Type B pancreatic cell (in vitro differentiated cells): ENCODE measurements at regions not wholly inside any gene's neighbourhood (a gene's known extent, or its start where the extent isn't known, plus 50 kb on each side); places are given as distances from the start of the nearest gene placed in this dataset.

ENCODE experiments used
- DNase-seq: peaks from one replicate; pipeline ENCODE4 v3.0.0; 2021; ENCODE audit warnings: mixed read lengths; ENCODE audit not compliant: unreplicated experiment; ENCODE audit errors: extremely low spot score
- H3K27ac Mint-ChIP-seq: 2 replicates; pipeline ENCODE4 v1.8.0; 2021; ENCODE audit warnings: mild to moderate bottlenecking, mixed read lengths
- H3K27me3 Mint-ChIP-seq: 2 replicates; pipeline ENCODE4 v1.8.0; 2021; ENCODE audit warnings: mixed read lengths
- H3K36me3 Mint-ChIP-seq: 2 replicates; pipeline ENCODE4 v1.8.0; 2021; ENCODE audit warnings: mixed read lengths
- H3K4me1 Mint-ChIP-seq: one replicate; pipeline ENCODE4 v1.8.0; 2021; ENCODE audit warnings: mixed read lengths; ENCODE audit not compliant: unreplicated experiment
- H3K4me3 Mint-ChIP-seq: 2 replicates; pipeline ENCODE4 v1.8.0; 2021; ENCODE audit warnings: mild to moderate bottlenecking, mixed read lengths
- H3K9me3 Mint-ChIP-seq: 2 replicates; pipeline ENCODE4 v1.8.0; 2021; ENCODE audit warnings: mixed read lengths
- CTCF ChIP-seq: fragments of 200-600 bp; sonication (generic); conservative IDR thresholded peaks from 2 replicates; pipeline ENCODE4 v1.5.0; 2021; ENCODE audit warnings: antibody characterized with exemption, mild to moderate bottlenecking

- no peak for TF ChIP-seq CTCF
- Mint-ChIP-seq H3K9me3 (no peaks in the 10 kb centered on the region), H3K4me1 (peaks cover 6% of the 10 kb centered on the region), H3K27ac (no peak overlapping the region), H3K4me3 (no peak overlapping the region), H3K36me3 (no peaks in the 10 kb centered on the region), H3K27me3 (peaks cover 6% of the 10 kb centered on the region)
- DNase-seq = no peak
These were observed 485.6 kb upstream of the TMEM132C start for GRCh38 chr12:127781336-127781735.

GRCh38 chr12:127785540-127785939, 481.4 kb upstream of the TMEM132C start:
- no peak for TF ChIP-seq CTCF
- H3K9me3 Mint-ChIP-seq = no peaks in the 10 kb centered on the region
- no peak overlapping the region for H3K27ac Mint-ChIP-seq
- H3K4me1 Mint-ChIP-seq = peaks cover 6% of the 10 kb centered on the region
- no peak overlapping the region for H3K4me3 Mint-ChIP-seq
- DNase-seq = no peak
- no peaks in the 10 kb centered on the region for H3K36me3 Mint-ChIP-seq
- H3K27me3 Mint-ChIP-seq = peaks cover 4% of the 10 kb centered on the region

- H3K4me3 Mint-ChIP-seq = no peak overlapping the region
- H3K27me3 Mint-ChIP-seq = peaks cover 4% of the 10 kb centered on the region
- no peak for TF ChIP-seq CTCF
- no peak overlapping the region for H3K27ac Mint-ChIP-seq
- peaks cover 6% of the 10 kb centered on the region for H3K4me1 Mint-ChIP-seq
- H3K36me3 Mint-ChIP-seq = no peaks in the 10 kb centered on the region
- DNase-seq = no peak
- no peaks in the 10 kb centered on the region for H3K9me3 Mint-ChIP-seq
These were observed 480.9 kb upstream of the TMEM132C start for GRCh38 chr12:127785986-127786590.

GRCh38 chr12:127787544-127787943, 479.4 kb upstream of the TMEM132C start:
- H3K27ac Mint-ChIP-seq = no peak overlapping the region
- no peaks in the 10 kb centered on the region for H3K9me3 Mint-ChIP-seq
- H3K4me1 Mint-ChIP-seq = peaks cover 6% of the 10 kb centered on the region
- H3K27me3 Mint-ChIP-seq = peaks cover 4% of the 10 kb centered on the region
- TF ChIP-seq CTCF = no peak
- H3K36me3 Mint-ChIP-seq = no peaks in the 10 kb centered on the region
- DNase-seq = no peak
- H3K4me3 Mint-ChIP-seq = no peak overlapping the region

- TF ChIP-seq CTCF = no peak
- Mint-ChIP-seq H3K36me3 (no peaks in the 10 kb centered on the region), H3K27me3 (peaks cover 4% of the 10 kb centered on the region), H3K9me3 (no peaks in the 10 kb centered on the region), H3K4me1 (peaks cover 6% of the 10 kb centered on the region), H3K27ac (no peak overlapping the region), H3K4me3 (no peak overlapping the region)
- no peak for DNase-seq
These were observed 476.6 kb upstream of the TMEM132C start for GRCh38 chr12:127790376-127790775.

GRCh38 chr12:127791217-127791616, 475.8 kb upstream of the TMEM132C start:
- Mint-ChIP-seq H3K36me3 (no peaks in the 10 kb centered on the region), H3K27me3 (peaks cover 4% of the 10 kb centered on the region), H3K4me1 (no peaks in the 10 kb centered on the region), H3K4me3 (no peak overlapping the region), H3K27ac (no peak overlapping the region), H3K9me3 (no peaks in the 10 kb centered on the region)
- DNase-seq = no peak
- TF ChIP-seq CTCF = no peak
